Heart right ventricle (tissue), 16 donors: ENCODE measurements at regions not wholly inside any gene's neighbourhood (a gene's known extent, or its start where the extent isn't known, plus 50 kb on each side); places are given as distances from the start of the nearest gene placed in this dataset.

Source experiments
- ATAC-seq, 8 donors: fragments of 200-7000 bp; cut with Tn5 transposase; one replicate each; pipeline ENCODE4 v1.9.1; 2020; ENCODE audit warnings: mild to moderate bottlenecking in 8 of 8, moderate library complexity in 8 of 8, moderate number of reproducible peaks in 1 of 8
- DNase-seq, 2 donors: peaks; one replicate each; pipeline ENCODE4 v3.0.0-alpha.2; 2020
- H3K27ac ChIP-seq, 10 donors: fragments of 200-600 bp; sonication (generic) in 2 of 10; one replicate each; pipeline versions ENCODE4 v1.5.0 to v1.8.0; 2020 to 2022; ENCODE audit warnings: mild to moderate bottlenecking in 3 of 10
- H3K27me3 ChIP-seq, 7 donors: fragments of 200-600 bp; one replicate each; pipeline ENCODE4 v1.8.0; 2021 to 2022; ENCODE audit warnings: mild to moderate bottlenecking in 2 of 7
- H3K36me3 ChIP-seq, 9 donors: fragments of 200-600 bp; sonication (generic) in 1 of 9; one replicate each; pipeline versions ENCODE4 v1.5.0 to v1.8.0; 2020 to 2022; ENCODE audit warnings: mild to moderate bottlenecking in 2 of 9
- H3K4me1 ChIP-seq, 9 donors: fragments of 200-600 bp; sonication (generic) in 1 of 9; one replicate each; pipeline versions ENCODE4 v1.5.0 to v1.8.0; 2020 to 2022; ENCODE audit warnings: mild to moderate bottlenecking in 4 of 9
- H3K4me3 ChIP-seq, 10 donors: fragments of 200-600 bp; sonication (generic) in 2 of 10; one replicate each; pipeline versions ENCODE4 v1.5.0 to v1.8.0; 2020 to 2022; ENCODE audit warnings: mild to moderate bottlenecking in 7 of 10, moderate library complexity in 2 of 10
- H3K9me3 ChIP-seq, 11 donors: fragments of 200-600 bp in 10 of 11; sonication (generic) in 2 of 11; one replicate each; pipeline versions ENCODE4 v1.5.0 to v1.8.0; 2013 to 2022; ENCODE audit warnings: mild to moderate bottlenecking in 2 of 11, control low read depth in 1 of 11, moderate library complexity in 1 of 11
- WGBS, 2 donors: extraction: QIAGEN DNeasy Blood & Tissue Kit; methylation state at CpG; one replicate each; pipeline ENCODE4 v1.1.7; 2013; ENCODE audit warnings: inconsistent platforms in 1 of 2; 5-methylcytosine and 5-hydroxymethylcytosine counted together
- intact Hi-C, 10 donors: fragments of 100-400 bp; cut with DNase I; formaldehyde crosslinking; loops; one replicate each; pipeline versions ENCODE4 v1.11.1 to v1.14.2; 2022
- TF ChIP-seq, protein P1 (sequence below), 9 donors: fragments of 200-600 bp; sonication (generic) in 2 of 9; IDR thresholded peaks; one replicate each; pipeline versions ENCODE4 v1.5.0 to v1.8.0; 2021 to 2022; ENCODE audit warnings: antibody characterized with exemption in 9 of 9, mild to moderate bottlenecking in 5 of 9, moderate library complexity in 1 of 9
- donor health status: Arrhythmogenic right ventricular cardiomyopathy.
- donor health status: ischemic (EF 13 %, LVEDD 7.1; RV severe dilation, severe dysfunction).
- donor health status: healthy with polysubstance abuse.
- donor health status: DM: no; HTN: yes; CAD: no.
- donor health status: DM: no; HTN: no; CAD: no.
- donor health status: ischemic (EF 25% LVEDD 6.9; RV normal size, moderate dysfunction).
- donor health status: ischemic (EF 25% LVEDD 5.7; RV mildly dilated, moderate dysfunction).
- donor health status: healthy.
- donor health status: DM: yes; HTN: yes; CAD: no.
- donor health status: Ischemic cardiomyopathy.
- donor health status: ischemic (EF 35%, LVEDD 5.7; RV mildly dilated, moderate dysfunction).
- donor health status: nonischemic (EF 11% LVEDD 7.7; RV severe dilation, severe dysfunction).
- donor health status: DM: yes; HTN: yes; CAD: no.
- donor health status: PGD.
- donor health status: ischemic (EF 29% LVEDD 5.4; RV normal size, mild dysfunction).
- donor health status: nonischemic (EF 23%, LVEDD 6.1; RV moderate dilation, normal function).

DNA sequence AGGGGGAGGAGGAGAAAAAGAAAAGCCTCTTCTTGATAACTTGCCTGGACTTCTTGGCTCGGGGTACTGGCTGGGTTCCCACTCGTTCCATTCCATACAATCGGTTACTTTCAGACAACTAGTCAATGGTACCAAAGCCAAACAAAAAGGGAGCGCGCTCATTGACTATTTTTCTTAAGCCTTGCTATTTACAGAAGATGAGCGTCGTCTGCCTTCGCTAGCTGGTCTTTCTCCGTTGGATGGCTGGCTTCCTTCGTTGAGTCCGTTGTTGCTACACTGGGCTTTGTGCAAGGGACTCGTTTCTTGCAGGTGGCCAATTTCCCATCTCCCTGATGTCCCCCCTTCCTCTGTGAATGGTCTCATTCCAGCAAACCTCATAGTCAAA lies 260.4 kb downstream of the ZNF516 start:
- H3K9me3 ChIP-seq: peaks cover 0 to 27% (median 0%) of the 10 kb centered on the region in 11 donors
- 64 to 67% methylated on average over 12 of the region's 12 CpGs for WGBS, 2 donors
- DNase-seq: no peak

DNA sequence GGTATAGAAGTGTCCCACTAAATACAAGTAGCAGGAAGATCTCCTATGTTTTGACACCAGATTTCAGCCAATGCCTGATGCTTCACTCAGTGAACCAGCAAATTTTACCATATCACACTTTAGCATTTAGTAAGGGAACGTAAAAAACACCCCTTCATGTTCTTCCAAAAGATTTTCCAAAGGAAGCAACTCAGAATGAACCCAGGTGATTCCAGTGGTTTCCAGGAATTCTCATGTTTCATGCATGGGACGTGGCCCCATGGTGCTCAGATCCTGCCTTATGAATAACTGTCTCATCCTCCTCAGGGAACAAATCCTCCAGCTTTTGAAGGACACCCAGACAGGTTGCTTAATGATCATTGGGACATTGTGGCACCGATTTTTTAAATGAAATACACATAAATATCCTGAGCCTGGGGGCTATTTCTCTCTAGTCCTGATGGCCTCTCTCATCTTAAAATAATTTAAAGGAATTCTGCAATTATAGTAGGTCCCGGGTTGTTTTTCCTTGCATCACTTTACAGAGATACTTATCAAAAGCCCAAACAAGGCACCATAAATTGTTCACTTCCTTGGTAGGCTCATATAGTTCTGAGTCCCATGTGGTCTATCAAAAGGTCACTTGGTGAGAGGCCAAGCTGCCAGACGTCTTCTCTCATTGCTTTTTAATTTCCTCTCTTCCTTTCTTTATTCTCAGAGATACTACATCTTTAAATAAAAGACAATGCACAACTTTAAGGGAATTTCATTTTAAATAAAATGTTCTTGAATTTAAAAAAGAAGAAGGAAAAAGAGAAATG lies 261.0 kb downstream of the ZNF516 start:
- intact Hi-C loops: no loop called here
- no peak overlapping the region for H3K4me3 ChIP-seq
- DNase-seq (no peak), ATAC-seq (no peak)
- WGBS, 2 donors: 51 to 59% methylated on average over 5 of the region's 5 CpGs
- H3K4me1 ChIP-seq: peaks cover 0 to 4% (median 0%) of the 10 kb centered on the region in 9 donors
- H3K36me3 ChIP-seq: no peaks in the 10 kb centered on the region
- TF ChIP-seq, protein P1, sequence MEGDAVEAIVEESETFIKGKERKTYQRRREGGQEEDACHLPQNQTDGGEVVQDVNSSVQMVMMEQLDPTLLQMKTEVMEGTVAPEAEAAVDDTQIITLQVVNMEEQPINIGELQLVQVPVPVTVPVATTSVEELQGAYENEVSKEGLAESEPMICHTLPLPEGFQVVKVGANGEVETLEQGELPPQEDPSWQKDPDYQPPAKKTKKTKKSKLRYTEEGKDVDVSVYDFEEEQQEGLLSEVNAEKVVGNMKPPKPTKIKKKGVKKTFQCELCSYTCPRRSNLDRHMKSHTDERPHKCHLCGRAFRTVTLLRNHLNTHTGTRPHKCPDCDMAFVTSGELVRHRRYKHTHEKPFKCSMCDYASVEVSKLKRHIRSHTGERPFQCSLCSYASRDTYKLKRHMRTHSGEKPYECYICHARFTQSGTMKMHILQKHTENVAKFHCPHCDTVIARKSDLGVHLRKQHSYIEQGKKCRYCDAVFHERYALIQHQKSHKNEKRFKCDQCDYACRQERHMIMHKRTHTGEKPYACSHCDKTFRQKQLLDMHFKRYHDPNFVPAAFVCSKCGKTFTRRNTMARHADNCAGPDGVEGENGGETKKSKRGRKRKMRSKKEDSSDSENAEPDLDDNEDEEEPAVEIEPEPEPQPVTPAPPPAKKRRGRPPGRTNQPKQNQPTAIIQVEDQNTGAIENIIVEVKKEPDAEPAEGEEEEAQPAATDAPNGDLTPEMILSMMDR (IDR thresholded peaks at IDR 0.05): no peak
- no peak overlapping the region for H3K27ac ChIP-seq
- no peaks in the 10 kb centered on the region for H3K27me3 ChIP-seq
- H3K9me3 ChIP-seq: peaks cover 0 to 22% (median 0%) of the 10 kb centered on the region in 11 donors

More for the DNA sequence above, 260.4 kb downstream of the ZNF516 start:
- ATAC-seq: no peak
- no peaks in the 10 kb centered on the region for H3K36me3 ChIP-seq
- intact Hi-C loops: no loop called here
- peaks cover 0 to 4% (median 0%) of the 10 kb centered on the region in 9 donors for H3K4me1 ChIP-seq
- no peak overlapping the region for H3K27ac ChIP-seq
- no peaks in the 10 kb centered on the region for H3K27me3 ChIP-seq
- TF ChIP-seq, protein P1 (IDR thresholded peaks at IDR 0.05): no peak
- no peak overlapping the region for H3K4me3 ChIP-seq

DNA sequence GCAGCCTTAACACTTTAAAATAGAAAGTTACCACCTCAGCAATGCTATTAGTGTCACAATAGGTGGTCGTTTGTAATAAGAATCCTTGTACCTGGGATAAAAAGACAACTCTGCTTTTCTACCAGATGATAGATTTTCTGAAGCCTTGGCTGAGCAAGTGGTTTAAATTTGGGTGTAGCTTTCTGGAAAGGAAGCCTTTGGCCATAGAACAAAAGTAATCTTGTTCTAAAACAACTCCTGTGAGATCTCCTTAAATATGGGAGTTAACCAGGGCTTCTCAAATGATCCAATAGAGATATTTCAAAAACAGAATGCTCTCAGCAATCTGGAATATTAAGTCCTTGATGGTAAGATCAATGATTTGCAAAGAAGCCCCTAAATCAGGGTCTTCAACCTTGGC lies 261.6 kb downstream of the ZNF516 start:
- DNase-seq: no peak
- Histone ChIP-seq H3K4me1 (peaks cover 0 to 4% (median 0%) of the 10 kb centered on the region in 9 donors), H3K4me3 (no peak overlapping the region), H3K9me3 (peaks cover 0 to 15% (median 0%) of the 10 kb centered on the region in 11 donors), H3K27ac (no peak overlapping the region), H3K36me3 (no peaks in the 10 kb centered on the region), H3K27me3 (no peaks in the 10 kb centered on the region)
- intact Hi-C loops: no loop called here
- WGBS, 2 donors: 49 to 68% methylated on average over 1 of the region's 1 CpG
- TF ChIP-seq, protein P1 (IDR thresholded peaks at IDR 0.05): no peak
- no peak for ATAC-seq

DNA sequence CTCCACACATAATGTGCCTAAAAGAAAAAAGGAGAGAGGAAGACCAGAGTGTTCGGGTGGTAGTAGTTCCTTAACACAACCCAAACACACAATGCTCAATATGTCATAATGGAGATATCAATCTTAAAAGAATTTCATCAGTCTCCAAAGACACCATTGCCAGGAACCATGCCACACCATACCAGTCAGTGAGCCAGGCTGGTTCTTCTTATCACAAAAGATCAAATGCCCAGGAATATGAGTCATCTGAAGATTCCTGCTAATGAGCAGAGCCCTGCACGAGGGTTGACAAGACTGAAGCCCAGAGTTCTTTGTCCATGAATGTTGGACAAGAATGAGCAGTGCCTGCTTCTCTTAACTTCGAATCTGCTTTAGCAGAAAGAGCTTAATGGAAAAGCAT lies 262.3 kb downstream of the ZNF516 start:
- no peak for DNase-seq
- peaks cover 0 to 4% (median 0%) of the 10 kb centered on the region in 9 donors for H3K4me1 ChIP-seq
- no peaks in the 10 kb centered on the region for H3K27me3 ChIP-seq
- TF ChIP-seq, protein P1 (IDR thresholded peaks at IDR 0.05): no peak
- intact Hi-C loops: no loop called here
- no peaks in the 10 kb centered on the region for H3K36me3 ChIP-seq
- H3K4me3 ChIP-seq: no peak overlapping the region
- no peak for ATAC-seq
- H3K27ac ChIP-seq: no peak overlapping the region
- peaks cover 0 to 9% (median 0%) of the 10 kb centered on the region in 11 donors for H3K9me3 ChIP-seq
- WGBS, 2 donors: 69 to 72% methylated on average over 3 of the region's 3 CpGs
